HG03280 (cell line): ENCODE measurements at regions not wholly inside any gene's neighbourhood (a gene's known extent, or its start where the extent isn't known, plus 50 kb on each side); places are given as distances from the start of the nearest gene placed in this dataset.

Source experiments
- ATAC-seq: cut with Tn5 transposase; IDR thresholded peaks from one replicate; pipeline ENCODE4 v1.9.1; 2021; ENCODE audit warnings: mild to moderate bottlenecking, moderate library complexity; ENCODE audit not compliant: unreplicated experiment

GRCh38 chr21:21605521-21605920 is 607.3 kb downstream of the NCAM2 start:
- no peak for ATAC-seq

- ATAC-seq: no peak
These were observed 607.8 kb downstream of the NCAM2 start for GRCh38 chr21:21606041-21606440.

GRCh38 chr21:21612466-21612865 is 614.3 kb downstream of the NCAM2 start:
- ATAC-seq: no peak

GRCh38 chr21:21614966-21615365 is 616.8 kb downstream of the NCAM2 start:
- ATAC-seq: no peak

GRCh38 chr21:21622460-21623234 is 624.4 kb downstream of the NCAM2 start:
- ATAC-seq: no peak

- no peak for ATAC-seq
These were observed 626.5 kb downstream of the NCAM2 start for GRCh38 chr21:21624674-21625073.

- ATAC-seq: no peak
These were observed 633.8 kb downstream of the NCAM2 start for GRCh38 chr21:21631961-21632360.

GRCh38 chr21:21632926-21633325 is 634.7 kb downstream of the NCAM2 start:
- no peak for ATAC-seq

GRCh38 chr21:21661741-21662140 is 663.5 kb downstream of the NCAM2 start:
- ATAC-seq: no peak

- no peak for ATAC-seq
These were observed 664.6 kb downstream of the NCAM2 start for GRCh38 chr21:21662776-21663175.

- ATAC-seq: no peak
These were observed 666.7 kb downstream of the NCAM2 start for GRCh38 chr21:21664871-21665270.

- ATAC-seq: no peak
These were observed 668.5 kb downstream of the NCAM2 start for GRCh38 chr21:21666689-21667088.

GRCh38 chr21:21668198-21668597 is 670.0 kb downstream of the NCAM2 start:
- ATAC-seq: no peak

- ATAC-seq: no peak
These were observed 675.8 kb downstream of the NCAM2 start for GRCh38 chr21:21673959-21674358.

- ATAC-seq: no peak
These were observed 677.4 kb downstream of the NCAM2 start for GRCh38 chr21:21675601-21676000.

- ATAC-seq: no peak
These were observed 684.0 kb downstream of the NCAM2 start for GRCh38 chr21:21682172-21682571.

GRCh38 chr21:21688889-21689288 is 690.7 kb downstream of the NCAM2 start:
- no peak for ATAC-seq

- ATAC-seq: no peak
These were observed 692.0 kb downstream of the NCAM2 start for GRCh38 chr21:21690068-21690665.

GRCh38 chr21:21712748-21713520 is 714.7 kb downstream of the NCAM2 start:
- no peak for ATAC-seq

GRCh38 chr21:21713651-21714180 is 715.5 kb downstream of the NCAM2 start:
- no peak for ATAC-seq

- ATAC-seq: no peak
These were observed 716.2 kb downstream of the NCAM2 start for GRCh38 chr21:21714426-21714825.
